PC-3 (cell line): ENCODE measurements at regions not wholly inside any gene's neighbourhood (a gene's known extent, or its start where the extent isn't known, plus 50 kb on each side); places are given as distances from the start of the nearest gene placed in this dataset.

Experiments
- EZH2 ChIP-seq: fragments of 300-600 bp; sonication (generic); IDR thresholded peaks from one replicate; pipeline ENCODE4 v1.6.1; 2017; ENCODE audit warnings: antibody characterized with exemption, mild to moderate bottlenecking, low read length; ENCODE audit not compliant: unreplicated experiment
- EZH2phosphoT487 ChIP-seq: fragments of 300-600 bp; sonication (generic); IDR thresholded peaks from 2 replicates; pipeline ENCODE4 v1.6.1; 2018; ENCODE audit warnings: mild to moderate bottlenecking, antibody characterized with exemption, low read length, borderline replicate concordance
- TF ChIP-seq, protein P1 (sequence below): fragments of 300-600 bp; sonication (generic); conservative IDR thresholded peaks from 2 replicates; pipeline ENCODE4 v1.5.1; 2017; ENCODE audit warnings: antibody characterized with exemption, low read depth, mild to moderate bottlenecking, low read length

DNA sequence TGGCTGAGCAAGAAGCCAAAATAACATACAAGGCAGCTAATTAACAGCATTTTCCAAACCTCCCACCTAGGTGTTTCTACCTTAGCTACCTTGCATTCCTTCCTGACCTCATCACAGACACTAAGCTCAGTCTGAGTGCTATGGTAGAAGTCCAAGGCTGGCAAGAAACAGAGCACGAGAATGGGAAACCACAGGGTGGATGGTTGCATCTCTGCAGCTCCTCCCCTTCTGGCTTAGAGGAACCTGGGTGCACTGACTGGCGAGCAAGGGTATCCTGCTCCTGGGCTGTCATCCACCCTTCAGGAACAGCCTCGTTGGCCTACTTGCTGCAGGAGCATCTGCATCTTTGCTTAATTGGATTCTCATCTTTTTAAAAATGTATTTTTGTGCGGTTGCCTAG lies 73.1 kb upstream of the KIRREL3 start:
- TF ChIP-seq, protein P1, sequence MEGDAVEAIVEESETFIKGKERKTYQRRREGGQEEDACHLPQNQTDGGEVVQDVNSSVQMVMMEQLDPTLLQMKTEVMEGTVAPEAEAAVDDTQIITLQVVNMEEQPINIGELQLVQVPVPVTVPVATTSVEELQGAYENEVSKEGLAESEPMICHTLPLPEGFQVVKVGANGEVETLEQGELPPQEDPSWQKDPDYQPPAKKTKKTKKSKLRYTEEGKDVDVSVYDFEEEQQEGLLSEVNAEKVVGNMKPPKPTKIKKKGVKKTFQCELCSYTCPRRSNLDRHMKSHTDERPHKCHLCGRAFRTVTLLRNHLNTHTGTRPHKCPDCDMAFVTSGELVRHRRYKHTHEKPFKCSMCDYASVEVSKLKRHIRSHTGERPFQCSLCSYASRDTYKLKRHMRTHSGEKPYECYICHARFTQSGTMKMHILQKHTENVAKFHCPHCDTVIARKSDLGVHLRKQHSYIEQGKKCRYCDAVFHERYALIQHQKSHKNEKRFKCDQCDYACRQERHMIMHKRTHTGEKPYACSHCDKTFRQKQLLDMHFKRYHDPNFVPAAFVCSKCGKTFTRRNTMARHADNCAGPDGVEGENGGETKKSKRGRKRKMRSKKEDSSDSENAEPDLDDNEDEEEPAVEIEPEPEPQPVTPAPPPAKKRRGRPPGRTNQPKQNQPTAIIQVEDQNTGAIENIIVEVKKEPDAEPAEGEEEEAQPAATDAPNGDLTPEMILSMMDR = no peak
- no peak for TF ChIP-seq EZH2
- no peak for TF ChIP-seq EZH2phosphoT487
